GM19238 (cell line): ENCODE measurements at regions not wholly inside any gene's neighbourhood (a gene's known extent, or its start where the extent isn't known, plus 50 kb on each side); places are given as distances from the start of the nearest gene placed in this dataset.

ENCODE experiments used
- DNase-seq: peaks from one replicate; pipeline ENCODE4 v3.0.0; 2011; ENCODE audit warnings: low spot score; ENCODE audit not compliant: insufficient read length

DNA sequence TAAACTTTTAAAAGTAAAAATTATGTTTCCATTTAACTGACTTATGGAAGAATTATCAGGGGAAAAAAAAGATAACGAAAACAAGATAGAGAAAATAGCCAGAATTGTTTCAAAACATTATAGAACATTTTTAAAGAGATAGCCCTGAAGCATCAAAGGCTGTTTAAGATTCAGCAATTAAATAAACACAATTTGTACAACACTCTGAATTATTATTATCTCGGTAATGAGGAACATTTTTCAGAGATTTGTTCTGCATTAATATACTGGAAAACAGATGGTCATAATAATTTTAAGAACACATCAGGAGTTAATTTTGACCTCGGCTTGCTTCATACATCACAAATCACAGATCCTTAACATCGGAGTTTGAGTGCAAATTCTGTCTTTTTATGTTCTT lies 643.8 kb downstream of the SORCS1 start:
- DNase-seq = no peak

GRCh38 chr10:106519376-106520030 lies 645.0 kb downstream of the SORCS1 start:
- DNase-seq = no peak

DNA sequence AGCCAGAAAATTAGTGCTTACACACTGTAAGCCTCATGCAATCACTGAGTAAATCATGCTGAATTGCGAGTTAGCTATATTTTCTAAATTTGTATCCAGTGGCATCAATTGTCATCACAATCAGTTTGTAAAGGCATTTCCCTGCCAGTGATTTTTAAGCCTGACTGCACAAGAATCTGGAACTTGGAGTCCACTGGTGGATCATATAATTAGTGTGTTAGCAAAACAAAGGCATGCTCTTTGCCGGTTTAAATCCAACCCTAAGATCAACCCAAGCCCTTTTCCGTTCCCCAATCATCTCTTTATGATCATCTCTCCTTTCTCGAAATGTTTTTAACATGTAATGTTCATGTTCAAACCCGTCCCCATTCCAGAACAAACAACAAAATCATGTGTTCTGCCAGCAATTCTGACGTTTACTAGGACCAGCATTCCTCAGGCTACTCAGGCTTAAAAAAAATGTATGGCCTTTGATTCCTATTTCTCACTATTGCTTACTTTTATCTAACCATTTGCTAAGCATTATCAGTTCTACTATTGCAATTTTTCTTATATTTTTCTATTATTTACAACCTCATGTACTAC lies 649.2 kb downstream of the SORCS1 start:
- DNase-seq = no peak

- DNase-seq = no peak
These were observed 651.1 kb downstream of the SORCS1 start for GRCh38 chr10:106513352-106513771.

DNA sequence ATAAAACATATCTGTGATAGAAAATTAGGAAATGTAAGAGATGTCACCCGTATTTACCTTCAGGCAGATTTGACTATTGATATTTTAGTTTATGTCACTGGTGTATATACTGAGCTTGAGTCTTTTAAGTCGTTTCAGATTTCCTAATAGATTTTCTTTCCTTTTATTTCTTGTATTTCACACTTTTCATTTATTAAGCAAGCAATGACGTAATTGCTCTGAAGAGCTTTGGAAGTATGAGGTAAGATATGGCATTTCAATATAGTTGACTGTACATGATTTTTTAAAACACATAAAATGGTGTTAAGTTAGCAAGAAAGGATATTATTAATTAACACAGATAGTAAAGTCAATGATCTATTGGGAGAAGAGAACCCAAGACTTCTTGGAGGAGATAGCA lies 652.6 kb downstream of the SORCS1 start:
- DNase-seq = no peak

DNA sequence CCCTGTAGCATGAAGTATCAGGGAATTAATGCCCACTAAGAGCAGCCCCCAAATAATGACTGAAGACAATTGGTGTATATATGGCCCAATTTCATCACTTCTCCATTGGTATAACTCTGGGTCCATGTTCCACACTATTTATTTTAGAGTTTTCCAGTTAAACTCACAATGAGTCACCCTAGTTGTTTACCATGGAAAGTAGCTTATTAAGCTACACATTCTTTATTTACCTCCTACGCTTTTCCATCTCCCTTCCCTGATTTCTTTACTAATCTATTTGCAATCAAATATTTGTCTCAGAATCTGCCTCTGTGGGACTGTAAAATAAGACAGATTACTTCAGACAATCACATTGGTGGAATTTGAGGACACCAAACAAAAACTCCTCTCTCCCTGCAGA lies 655.6 kb downstream of the SORCS1 start:
- no peak for DNase-seq

- DNase-seq = no peak
These were observed 657.8 kb downstream of the SORCS1 start for GRCh38 chr10:106506526-106507283.

- DNase-seq = no peak
These were observed 660.0 kb downstream of the SORCS1 start for GRCh38 chr10:106504536-106504935.

DNA sequence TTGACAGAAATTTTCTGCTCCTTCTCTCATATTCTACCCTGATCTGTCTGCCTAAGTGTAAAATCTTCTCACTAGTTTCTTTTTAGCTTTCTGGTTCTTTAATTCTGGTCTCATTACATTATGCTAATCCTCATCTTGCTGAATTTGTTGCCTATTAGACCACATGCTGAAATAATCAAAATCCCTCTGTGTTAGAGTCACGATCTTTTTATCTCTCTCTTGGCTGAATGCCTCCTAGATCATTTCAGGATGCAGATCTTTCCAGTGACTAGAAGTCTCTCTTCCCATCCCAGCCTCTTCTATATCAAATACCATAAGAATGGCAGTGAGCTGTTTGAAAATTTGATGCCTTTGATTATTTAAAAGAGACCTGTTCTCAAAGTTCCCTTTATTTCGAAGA lies 661.9 kb downstream of the SORCS1 start:
- no peak for DNase-seq

DNA sequence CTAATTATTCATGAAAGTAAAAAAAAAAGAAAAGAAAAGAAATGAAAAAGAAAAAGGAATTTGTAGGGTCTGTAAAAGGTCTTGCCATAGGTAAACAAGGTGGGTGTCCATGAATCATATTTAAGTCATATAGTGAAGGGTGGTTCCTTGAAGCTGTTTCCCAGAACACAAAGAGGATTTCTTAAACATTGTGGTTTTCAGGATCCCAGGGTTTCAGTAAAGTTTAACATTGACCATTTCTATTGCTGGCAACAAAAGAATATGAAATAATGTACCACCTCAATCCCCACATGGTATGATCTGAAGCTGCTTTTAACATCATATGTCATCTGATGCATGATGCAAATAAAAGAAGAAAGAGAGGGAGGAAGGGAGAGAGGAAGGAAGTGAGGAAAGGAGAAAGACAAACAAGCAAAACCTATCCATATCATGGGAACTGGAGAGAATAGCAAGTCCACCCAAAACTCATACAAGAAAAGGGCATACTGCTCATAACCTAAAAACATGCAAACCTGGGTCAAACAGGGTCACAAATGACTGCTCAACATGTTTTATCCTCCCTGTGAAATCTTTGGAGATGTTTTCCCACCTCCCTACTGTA lies 663.5 kb downstream of the SORCS1 start:
- no peak for DNase-seq

DNA sequence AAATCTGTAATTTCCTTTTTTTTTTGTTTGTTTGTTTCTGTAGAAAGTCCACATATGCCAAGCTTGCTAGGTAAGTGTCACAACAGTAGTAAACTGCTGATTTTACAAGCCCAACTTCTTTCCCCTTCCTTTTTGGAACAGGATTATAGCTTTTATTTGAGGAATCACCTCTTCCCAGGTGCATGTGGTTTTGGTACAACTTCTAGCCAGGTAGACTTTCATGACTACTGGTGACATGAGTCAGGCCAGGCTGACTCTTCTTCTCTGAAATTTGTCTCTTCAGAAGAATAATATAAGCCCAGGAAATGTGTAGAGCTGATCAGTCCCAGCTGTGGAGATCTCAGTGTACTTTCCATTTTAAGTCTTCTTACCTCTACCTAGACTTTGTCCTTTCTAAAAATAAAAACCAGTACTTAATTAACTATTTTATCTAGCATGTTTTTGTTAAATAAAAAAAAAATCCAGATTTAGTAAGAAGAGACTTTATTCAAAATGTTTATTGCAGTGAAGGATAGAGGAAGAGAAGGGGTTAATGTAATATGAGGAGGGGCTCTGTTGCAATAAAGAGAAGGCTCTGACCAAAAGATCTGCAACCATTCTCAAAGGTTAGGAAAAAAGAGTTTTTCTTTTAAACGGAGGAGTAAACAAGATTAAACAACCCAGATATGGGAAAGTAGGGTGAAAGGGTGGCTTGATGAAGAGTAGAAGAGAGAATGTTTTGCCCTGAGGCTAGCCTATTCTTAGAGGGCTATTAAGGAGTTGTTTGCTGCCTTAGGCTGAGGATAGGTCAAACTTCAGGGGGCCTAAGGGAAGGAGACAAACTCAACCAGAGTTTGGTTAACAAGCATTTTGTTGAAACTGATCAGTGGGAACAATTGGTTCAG lies 664.2 kb downstream of the SORCS1 start:
- DNase-seq = no peak

GRCh38 chr10:106499448-106499847 lies 665.1 kb downstream of the SORCS1 start:
- DNase-seq = no peak

- no peak for DNase-seq
These were observed 665.8 kb downstream of the SORCS1 start for GRCh38 chr10:106498675-106499074.

GRCh38 chr10:106495931-106496330 lies 668.6 kb downstream of the SORCS1 start:
- DNase-seq = no peak

GRCh38 chr10:106493751-106494150 lies 670.8 kb downstream of the SORCS1 start:
- DNase-seq = no peak

GRCh38 chr10:106493226-106493625 lies 671.3 kb downstream of the SORCS1 start:
- no peak for DNase-seq

GRCh38 chr10:106487726-106488125 lies 676.8 kb downstream of the SORCS1 start:
- DNase-seq = no peak

DNA sequence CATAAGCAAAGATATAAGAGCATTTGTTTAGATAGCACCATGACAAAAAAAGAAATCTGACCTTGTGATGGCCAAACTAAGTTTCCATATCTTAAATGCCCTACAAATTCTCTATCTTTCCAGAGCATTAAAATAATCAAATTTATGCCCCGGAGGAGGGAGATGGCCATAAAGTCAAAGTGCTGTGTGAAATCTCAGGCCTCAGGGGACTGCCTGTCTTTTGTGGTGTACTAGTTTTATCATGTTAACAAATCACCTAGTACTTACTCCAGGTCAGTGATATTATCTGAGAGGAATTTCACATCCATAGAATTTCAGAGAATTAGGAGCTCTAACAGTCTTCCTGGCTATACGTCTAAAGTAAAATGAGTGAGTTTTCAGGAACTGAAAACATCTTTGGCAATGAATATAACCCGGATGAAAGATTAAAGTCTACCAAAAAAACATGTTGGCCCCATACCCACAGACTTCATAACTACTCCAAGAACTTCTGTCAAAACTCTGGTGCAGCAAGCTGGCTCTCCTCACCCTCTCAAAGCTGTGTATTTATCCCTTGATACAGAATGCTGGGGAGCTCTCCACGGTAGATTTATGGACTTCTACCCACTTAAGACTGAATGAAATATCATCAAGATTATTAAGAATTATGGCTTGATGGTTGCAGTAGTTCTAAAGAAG lies 682.8 kb downstream of the SORCS1 start:
- no peak for DNase-seq

DNA sequence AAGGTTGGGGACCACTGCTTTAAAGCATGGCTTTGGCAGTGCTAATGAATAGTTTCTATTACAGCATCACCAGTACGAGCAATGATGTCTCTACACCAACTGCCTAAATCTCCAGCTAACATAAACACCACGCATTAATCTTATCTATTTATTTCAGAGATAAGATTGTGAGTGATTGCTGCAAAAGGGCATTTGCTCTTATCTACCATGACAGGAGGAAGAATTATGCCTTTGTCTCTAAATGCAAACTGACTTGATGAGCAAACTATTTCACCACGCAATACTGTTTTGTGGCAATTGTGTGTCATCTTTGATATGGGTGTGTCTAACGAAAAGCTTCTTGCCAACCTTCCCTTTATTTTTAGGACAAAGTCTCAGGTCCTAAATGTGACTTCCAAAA lies 684.9 kb downstream of the SORCS1 start:
- DNase-seq = no peak

DNA sequence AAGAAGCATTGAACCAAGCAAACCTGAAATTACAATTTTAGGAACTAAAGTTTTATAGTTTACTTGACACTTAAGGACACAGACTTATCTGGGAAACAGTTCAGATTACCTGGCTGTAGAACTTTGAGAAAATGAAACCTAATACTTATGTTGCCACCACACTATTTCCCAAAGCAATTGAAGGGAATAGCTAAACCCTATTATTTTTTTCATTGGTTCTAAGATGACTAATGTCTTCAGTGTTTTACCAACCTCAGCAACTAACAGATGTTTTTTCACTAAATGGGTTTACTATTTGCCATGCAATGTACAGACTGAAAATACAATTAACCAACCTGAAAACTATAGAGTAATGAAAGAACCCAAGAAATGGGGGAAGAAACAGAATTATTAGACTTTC lies 689.6 kb downstream of the SORCS1 start:
- no peak for DNase-seq
